HG03064 (cell line): ENCODE measurements at regions not wholly inside any gene's neighbourhood (a gene's known extent, or its start where the extent isn't known, plus 50 kb on each side); places are given as distances from the start of the nearest gene placed in this dataset.
"Not testable (repeated sequence)": the region's sequence is repeated elsewhere in the genome, so short reads cannot be mapped to it uniquely, and the experiment has no call there.

ENCODE experiments used
- ATAC-seq: cut with Tn5 transposase; IDR thresholded peaks from one replicate; pipeline ENCODE4 v1.9.1; 2021; ENCODE audit warnings: low read depth; ENCODE audit not compliant: unreplicated experiment

GRCh38 chr12:88746386-88746785 is 166.1 kb upstream of the KITLG start:
- ATAC-seq, result no peak

DNA sequence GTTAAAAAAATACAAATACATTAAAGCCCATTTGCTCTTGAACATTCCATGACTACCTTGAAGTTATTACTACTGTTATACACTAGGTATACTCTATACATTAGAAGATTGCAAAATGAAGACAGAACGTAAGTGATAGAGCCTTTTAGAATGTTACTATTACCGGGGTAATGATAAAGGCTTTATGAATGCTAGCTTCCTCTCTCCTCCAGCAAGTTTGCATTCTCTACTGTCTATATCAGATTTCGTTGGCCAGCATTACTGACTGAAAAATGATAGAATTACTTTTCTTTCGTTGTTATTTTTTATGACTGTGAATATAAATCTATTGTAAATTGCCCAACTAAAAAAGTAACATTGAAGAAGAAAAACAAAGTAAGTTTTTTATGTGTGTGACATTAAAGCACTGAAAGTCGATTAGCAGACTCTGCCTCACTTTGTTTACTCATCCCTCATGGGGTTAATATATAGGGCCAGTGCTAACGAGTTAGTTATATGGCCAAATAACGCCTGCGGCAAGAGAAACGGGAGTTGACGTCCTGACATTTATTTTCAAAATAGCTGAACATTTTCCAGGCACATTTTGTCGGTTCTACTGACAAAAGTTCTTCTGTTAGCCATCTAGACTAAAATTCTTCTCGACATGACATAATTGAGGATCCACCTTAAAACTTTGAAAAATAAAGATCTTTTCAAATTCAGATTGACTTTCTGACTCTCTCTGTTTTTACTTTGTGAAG is 163.8 kb upstream of the KITLG start:
- ATAC-seq, result no peak

GRCh38 chr12:88737838-88738472 is 157.7 kb upstream of the KITLG start:
- ATAC-seq, result no peak

- no peak for ATAC-seq
Observed at GRCh38 chr12:88736031-88736430, 155.8 kb upstream of the KITLG start.

- no peak for ATAC-seq
Observed at GRCh38 chr12:88733008-88733407, 152.7 kb upstream of the KITLG start.

DNA sequence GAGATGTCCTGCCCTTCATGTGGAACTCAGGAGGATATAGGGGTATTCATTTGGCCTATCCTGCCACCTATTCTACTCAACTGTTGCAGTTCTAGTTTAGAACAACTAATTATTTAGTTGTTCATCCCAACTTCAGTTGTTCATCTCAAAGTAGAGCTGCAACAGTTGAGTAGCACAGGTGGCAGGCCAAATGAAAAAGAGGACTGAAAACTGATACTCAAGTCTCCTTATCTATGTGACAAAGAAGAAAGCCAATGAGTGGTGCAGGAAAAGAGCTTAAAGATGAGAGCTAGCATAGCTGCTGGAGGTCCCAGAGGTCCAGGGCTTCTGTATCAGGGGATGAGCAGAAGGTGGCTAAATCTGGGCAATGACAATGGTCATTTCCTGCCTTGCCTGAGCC is 148.9 kb upstream of the KITLG start:
- no peak for ATAC-seq

GRCh38 chr12:88726806-88727720 is 146.8 kb upstream of the KITLG start:
- no peak for ATAC-seq

GRCh38 chr12:88725592-88726143 is 145.4 kb upstream of the KITLG start:
- ATAC-seq, result no peak

- no peak for ATAC-seq
Observed at GRCh38 chr12:88723219-88723618, 142.9 kb upstream of the KITLG start.

GRCh38 chr12:88720785-88721650 is 140.7 kb upstream of the KITLG start:
- no peak for ATAC-seq

- no peak for ATAC-seq
Observed at GRCh38 chr12:88720231-88720630, 140.0 kb upstream of the KITLG start.

- no peak for ATAC-seq
Observed at GRCh38 chr12:88717188-88717587, 136.9 kb upstream of the KITLG start.

- ATAC-seq, result no peak
Observed at GRCh38 chr12:88716240-88716639, 136.0 kb upstream of the KITLG start.

- ATAC-seq, result no peak
Observed at GRCh38 chr12:88715673-88716072, 135.4 kb upstream of the KITLG start.

- not testable (repeated sequence) for ATAC-seq
Observed at GRCh38 chr12:88714263-88714882, 134.1 kb upstream of the KITLG start.

DNA sequence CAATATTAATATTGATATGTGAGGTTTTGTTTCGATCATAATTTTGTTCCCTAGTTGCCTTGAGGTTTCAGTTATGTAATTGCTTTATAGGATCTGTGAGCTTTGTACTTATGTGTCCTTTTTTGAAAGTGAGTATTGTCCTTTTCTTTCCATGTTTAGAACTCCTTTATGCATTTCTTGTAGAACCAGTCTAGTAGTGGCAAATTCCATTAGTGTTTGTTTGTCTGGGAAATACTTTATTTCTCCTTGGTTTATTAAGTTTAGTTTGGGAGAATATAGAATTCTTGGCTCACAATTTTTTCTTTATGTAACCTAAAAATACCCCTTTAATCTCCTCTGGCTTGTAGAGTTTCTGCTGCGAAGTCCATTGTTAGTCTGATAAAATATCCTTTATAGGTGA is 127.5 kb upstream of the KITLG start:
- no peak for ATAC-seq

GRCh38 chr12:88706286-88706685 is 126.0 kb upstream of the KITLG start:
- no peak for ATAC-seq

DNA sequence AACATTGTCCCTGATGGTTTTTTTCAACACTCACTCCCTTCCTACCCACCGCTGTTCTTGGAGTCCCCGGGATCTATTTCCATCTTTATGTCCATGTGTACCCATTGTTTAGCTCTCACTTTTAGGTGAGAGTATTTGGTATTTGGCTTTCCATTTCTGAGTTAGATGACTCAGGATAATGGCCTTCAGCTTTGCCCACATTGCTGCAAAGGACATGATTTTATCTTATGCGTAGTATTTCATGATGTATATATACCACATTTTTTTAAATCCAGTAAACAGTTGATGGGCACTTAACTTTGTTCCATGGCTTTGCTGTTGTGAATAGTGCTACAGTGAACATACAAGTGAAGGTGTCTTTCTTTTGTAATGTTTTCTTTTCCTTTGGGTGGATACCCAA is 123.5 kb upstream of the KITLG start:
- no peak for ATAC-seq

DNA sequence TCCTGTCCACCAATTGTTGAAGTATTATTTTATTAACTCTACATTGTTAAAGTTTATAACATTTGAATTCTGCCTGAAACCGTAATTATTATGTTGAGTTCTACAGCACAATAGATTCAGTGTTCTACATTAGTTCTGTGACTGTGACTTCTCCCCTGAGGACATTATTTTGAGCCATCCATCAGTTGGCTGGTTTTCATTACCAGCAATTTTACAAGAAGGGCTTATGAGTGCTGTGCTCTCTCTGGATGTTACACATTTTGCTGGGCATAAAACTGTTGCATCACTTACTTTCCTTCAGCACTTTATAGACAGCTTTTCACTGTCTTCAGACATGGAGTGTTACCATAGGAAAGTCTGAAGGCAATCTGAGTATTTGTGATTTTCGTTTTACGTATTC is 118.2 kb upstream of the KITLG start:
- no peak for ATAC-seq
